Adrenal gland (tissue), 9 donors: ENCODE measurements at regions not wholly inside any gene's neighbourhood (a gene's known extent, or its start where the extent isn't known, plus 50 kb on each side); places are given as distances from the start of the nearest gene placed in this dataset.

ENCODE experiments used
- DNase-seq, 7 donors: peaks; one replicate each; pipeline ENCODE4 v3.0.0-alpha.2; 2019 to 2020
- H3K27ac ChIP-seq, 5 donors: fragments of 200-600 bp; sonication (generic) in 4 of 5; 1 replicate in 3 of 5; 2 replicates in 2 of 5; pipeline versions ENCODE4 v1.5.1 to v1.8.0; 2016 to 2020; ENCODE audit warnings: mild to moderate bottlenecking in 1 of 5
- H3K27me3 ChIP-seq: fragments of 200-600 bp; 2 replicates; pipeline ENCODE4 v1.8.0; 2021
- H3K36me3 ChIP-seq, 2 donors: fragments of 200-600 bp; replicated peaks in 1 of 2; 1 replicate in 1 of 2; 2 replicates in 1 of 2; pipeline versions ENCODE4 v1.5.1 to v1.8.0; 2018 to 2022
- H3K4me1 ChIP-seq, 2 donors: fragments of 200-600 bp; replicated peaks in 1 of 2; 1 replicate in 1 of 2; 2 replicates in 1 of 2; pipeline versions ENCODE4 v1.5.1 to v1.8.0; 2018 to 2021
- H3K4me3 ChIP-seq, 4 donors: fragments of 200-600 bp; sonication (generic) in 3 of 4; one replicate each; pipeline ENCODE4 v1.5.1; 2016 to 2018
- H3K9me3 ChIP-seq, 3 donors: fragments of 200-600 bp; sonication (generic) in 1 of 3; replicated peaks in 1 of 3; 1 replicate in 2 of 3; 2 replicates in 1 of 3; pipeline versions ENCODE4 v1.5.1 to v1.8.0; 2016 to 2021
- POLR2A ChIP-seq, 2 donors: fragments of 450-650 bp; IDR thresholded peaks; one replicate each; pipeline ENCODE4 v1.6.1; 2017; ENCODE audit warnings: antibody characterized with exemption in 2 of 2, mild to moderate bottlenecking in 2 of 2, moderate library complexity in 1 of 2
- WGBS, 4 donors: extraction: QIAGEN DNeasy Blood & Tissue Kit in 2 of 4; methylation state at CpG; one replicate each; pipeline versions ENCODE4 v1.1.5 to v1.1.7; 2013 to 2017; 5-methylcytosine and 5-hydroxymethylcytosine counted together
- intact Hi-C, 2 donors: fragments of 100-400 bp; cut with DNase I; formaldehyde crosslinking; loops; one replicate each; pipeline versions ENCODE4 v1.14.1 to v1.15.0; 2022 to 2023
- TF ChIP-seq, protein P1 (sequence below), 6 experiments: fragments of 450-650 bp in 4 of 6; fragments of 200-600 bp in 2 of 6; sonication (generic) in 1 of 6; IDR thresholded peaks; 1 replicate in 5 of 6; 2 replicates in 1 of 6; pipeline versions ENCODE4 v1.5.1 to v1.8.0; 2016 to 2021; ENCODE audit warnings: antibody characterized with exemption in 6 of 6, mild to moderate bottlenecking in 2 of 6, moderate library complexity in 1 of 6
- donor health status: healthy with polysubstance abuse.
- donor health status: Bipolar disorder and iron deficiency.
- donor health status: DM: yes; HTN: yes; CAD: no.
- donor health status: DM: no; HTN: no; CAD: no.
- donor health status: DM: no; HTN: no; CAD: no.

DNA sequence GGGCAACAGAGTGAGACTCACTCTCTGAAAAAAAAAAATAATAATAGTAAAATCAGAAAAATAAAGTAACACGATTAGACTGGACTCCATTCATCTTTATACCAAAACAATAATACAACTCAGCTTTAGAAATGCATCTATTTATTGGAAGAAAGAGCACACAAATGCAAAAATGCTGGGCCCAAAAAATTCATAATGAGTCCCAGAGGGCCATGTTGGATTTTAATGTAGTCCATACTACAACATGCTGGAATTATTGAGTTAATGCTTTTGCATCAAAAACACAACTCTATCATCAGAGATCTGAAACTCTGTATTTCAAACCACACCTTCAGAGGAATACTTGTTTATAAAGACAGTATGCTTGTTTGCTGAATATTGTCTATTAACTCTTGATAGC is 1614.7 kb downstream of the STIM2 start:
- Histone ChIP-seq H3K4me3 (no peak overlapping the region), H3K9me3 (no peaks in the 10 kb centered on the region), H3K4me1 (no peaks in the 10 kb centered on the region), H3K36me3 (no peaks in the 10 kb centered on the region), H3K27ac (no peak overlapping the region), H3K27me3 (no peaks in the 10 kb centered on the region)
- WGBS, 4 donors: 53 to 77% (median 68%) methylated on average over 1 of the region's 1 CpG
- no peak for TF ChIP-seq POLR2A (IDR thresholded peaks at IDR 0.05)
- TF ChIP-seq, protein P1, sequence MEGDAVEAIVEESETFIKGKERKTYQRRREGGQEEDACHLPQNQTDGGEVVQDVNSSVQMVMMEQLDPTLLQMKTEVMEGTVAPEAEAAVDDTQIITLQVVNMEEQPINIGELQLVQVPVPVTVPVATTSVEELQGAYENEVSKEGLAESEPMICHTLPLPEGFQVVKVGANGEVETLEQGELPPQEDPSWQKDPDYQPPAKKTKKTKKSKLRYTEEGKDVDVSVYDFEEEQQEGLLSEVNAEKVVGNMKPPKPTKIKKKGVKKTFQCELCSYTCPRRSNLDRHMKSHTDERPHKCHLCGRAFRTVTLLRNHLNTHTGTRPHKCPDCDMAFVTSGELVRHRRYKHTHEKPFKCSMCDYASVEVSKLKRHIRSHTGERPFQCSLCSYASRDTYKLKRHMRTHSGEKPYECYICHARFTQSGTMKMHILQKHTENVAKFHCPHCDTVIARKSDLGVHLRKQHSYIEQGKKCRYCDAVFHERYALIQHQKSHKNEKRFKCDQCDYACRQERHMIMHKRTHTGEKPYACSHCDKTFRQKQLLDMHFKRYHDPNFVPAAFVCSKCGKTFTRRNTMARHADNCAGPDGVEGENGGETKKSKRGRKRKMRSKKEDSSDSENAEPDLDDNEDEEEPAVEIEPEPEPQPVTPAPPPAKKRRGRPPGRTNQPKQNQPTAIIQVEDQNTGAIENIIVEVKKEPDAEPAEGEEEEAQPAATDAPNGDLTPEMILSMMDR (IDR thresholded peaks at IDR 0.05): no peak
- intact Hi-C loops: no loop called here
- no peak for DNase-seq

DNA sequence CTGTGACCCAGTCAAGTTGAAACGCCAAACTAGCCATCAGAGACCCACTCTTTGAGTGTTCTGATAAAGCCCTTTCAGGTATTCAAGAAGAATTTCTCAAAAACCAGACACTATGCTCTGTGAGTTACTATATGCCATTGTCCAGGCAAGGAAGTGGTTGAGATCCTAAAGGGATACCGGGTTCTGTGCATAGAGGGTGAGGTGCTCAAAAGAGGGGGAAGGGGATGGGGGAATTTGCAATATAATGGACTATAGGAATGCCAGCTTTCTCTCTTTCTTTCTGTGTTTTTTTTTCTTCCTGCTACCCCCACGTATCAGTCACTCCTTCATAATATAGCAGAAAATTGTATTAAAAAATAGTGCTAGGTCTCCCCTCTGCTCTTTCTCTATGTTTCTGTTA is 1619.0 kb downstream of the STIM2 start:
- Histone ChIP-seq H3K27me3 (no peaks in the 10 kb centered on the region), H3K27ac (no peak overlapping the region), H3K4me1 (no peaks in the 10 kb centered on the region), H3K4me3 (no peak overlapping the region), H3K36me3 (no peaks in the 10 kb centered on the region), H3K9me3 (no peaks in the 10 kb centered on the region)
- DNase-seq: no peak
- 66 to 78% (median 71%) methylated on average over 3 of the region's 3 CpGs for WGBS, 4 donors
- intact Hi-C loops: no loop called here
- TF ChIP-seq, protein P1 (IDR thresholded peaks at IDR 0.05): no peak
- TF ChIP-seq POLR2A (IDR thresholded peaks at IDR 0.05): no peak

DNA sequence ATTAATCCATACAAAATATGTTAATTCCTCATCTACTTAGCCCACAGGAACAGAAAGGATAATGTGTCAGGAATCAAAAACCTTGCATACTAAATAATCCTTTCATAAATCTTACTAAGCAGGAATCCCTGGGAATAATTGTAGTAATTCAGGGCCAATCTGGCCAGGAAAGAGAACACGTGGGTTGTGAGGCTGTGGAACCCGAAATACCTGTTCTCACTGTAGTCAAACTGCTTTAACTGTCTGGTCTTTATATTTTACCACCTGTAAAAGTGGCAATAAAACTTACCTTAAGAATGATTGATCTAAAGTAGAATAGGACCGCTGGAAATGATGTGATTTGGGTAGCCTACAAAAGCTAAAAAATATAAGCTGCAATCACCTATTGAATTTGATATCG is 1620.9 kb downstream of the STIM2 start:
- DNase-seq: no peak
- Histone ChIP-seq H3K4me1 (no peaks in the 10 kb centered on the region), H3K9me3 (no peaks in the 10 kb centered on the region), H3K4me3 (no peak overlapping the region), H3K36me3 (no peaks in the 10 kb centered on the region), H3K27me3 (no peaks in the 10 kb centered on the region), H3K27ac (no peak overlapping the region)
- WGBS, 4 donors: 78 to 83% (median 80%) methylated on average over 4 of the region's 4 CpGs
- intact Hi-C loops: no loop called here
- TF ChIP-seq, protein P1 (IDR thresholded peaks at IDR 0.05): no peak
- no peak for TF ChIP-seq POLR2A (IDR thresholded peaks at IDR 0.05)

DNA sequence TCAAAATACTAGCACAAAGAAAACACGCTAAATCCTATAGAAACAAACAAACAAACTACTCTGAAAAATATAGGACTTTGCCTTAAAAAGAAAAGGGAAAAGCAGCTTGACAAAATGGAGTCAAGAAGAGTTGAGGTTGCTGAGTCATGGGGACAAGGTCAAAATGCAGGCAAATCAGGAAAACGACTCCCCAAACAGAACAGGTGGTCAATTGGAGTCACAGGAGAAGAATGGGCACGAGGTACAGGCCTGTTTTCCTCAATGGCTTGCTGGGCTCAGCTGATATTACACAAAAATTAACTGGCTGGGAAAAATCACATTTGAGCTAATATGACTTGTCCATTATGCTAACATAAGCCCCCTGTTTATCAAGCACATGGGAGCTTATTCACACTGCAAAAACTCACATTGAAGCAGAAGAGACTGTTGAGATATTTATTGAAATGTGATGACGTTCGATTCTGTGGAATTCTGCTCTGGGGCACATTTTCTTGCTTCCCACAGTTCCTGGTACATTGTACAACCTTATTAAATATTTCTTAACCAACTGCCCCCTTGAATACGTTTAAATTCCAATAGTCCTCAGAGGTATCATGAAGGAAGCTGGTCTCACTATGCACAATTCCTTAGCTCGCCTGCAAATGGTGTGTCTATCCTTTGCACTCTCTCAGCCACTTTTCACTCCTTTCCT is 1622.1 kb downstream of the STIM2 start:
- H3K36me3 ChIP-seq: no peaks in the 10 kb centered on the region
- H3K9me3 ChIP-seq: no peaks in the 10 kb centered on the region
- H3K4me3 ChIP-seq: no peak overlapping the region
- no peak overlapping the region for H3K27ac ChIP-seq
- 49 to 64% (median 56%) methylated on average over 7 of the region's 7 CpGs for WGBS, 4 donors
- no peaks in the 10 kb centered on the region for H3K27me3 ChIP-seq
- DNase-seq: no peak
- TF ChIP-seq, protein P1 (IDR thresholded peaks at IDR 0.05): no peak
- no peak for TF ChIP-seq POLR2A (IDR thresholded peaks at IDR 0.05)
- intact Hi-C loops: no loop called here
- no peaks in the 10 kb centered on the region for H3K4me1 ChIP-seq
